T-cell (primary cell): ENCODE measurements at regions not wholly inside any gene's neighbourhood (a gene's known extent, or its start where the extent isn't known, plus 50 kb on each side); places are given as distances from the start of the nearest gene placed in this dataset.
"Not testable (repeated sequence)": the region's sequence is repeated elsewhere in the genome, so short reads cannot be mapped to it uniquely, and the experiment has no call there.

Source experiments
- ATAC-seq, 4 experiments: fragments of 200-7000 bp in 3 of 4; fragments of 150-1000 bp in 1 of 4; cut with Tn5 transposase; replicated peaks in 1 of 4; 1 replicate in 3 of 4; 2 replicates in 1 of 4; pipeline ENCODE4 v1.10.0; 2021; ENCODE audit warnings: moderate library complexity in 3 of 4, mild to moderate bottlenecking in 2 of 4, moderate number of reproducible peaks in 1 of 4
- CTCF ChIA-PET, 2 donors: fragments of 300-600 bp; sonication (Branson Sonifier 250); formaldehyde crosslinking; loops; one replicate each; lab custom pipeline; 2022; ENCODE audit warnings: antibody characterized with exemption in 2 of 2; lab: Charles Lee
- POLR2A ChIA-PET, 2 donors: fragments of 300-600 bp; sonication (Branson Sonifier 250); formaldehyde crosslinking; loops; one replicate each; lab custom pipeline; 2022; ENCODE audit warnings: antibody characterized with exemption in 2 of 2; lab: Charles Lee
- DNase-seq, 35 experiments: peaks; one replicate each; pipeline versions ENCODE4 v3.0.0 to v3.0.0-alpha.2; 2013 to 2023
- H3K27ac ChIP-seq: one replicate; pipeline ENCODE4 v1.5.1; 2013; ENCODE audit warnings: low read length
- H3K27me3 ChIP-seq, 2 experiments: replicated peaks in 1 of 2; 1 replicate in 1 of 2; 2 replicates in 1 of 2; pipeline versions ENCODE4 v1.6.1 to v1.7.0; 2013; ENCODE audit warnings: low read length in 1 of 2, mixed read lengths in 1 of 2; ENCODE audit not compliant: control insufficient read depth in 2 of 2, insufficient read depth in 2 of 2; ENCODE audit errors: extremely low read depth in 1 of 2
- H3K36me3 ChIP-seq, 2 donors: 1 replicate in 1 of 2; 2 replicates in 1 of 2; pipeline versions ENCODE4 v1.6.1 to v1.7.0; 2013; ENCODE audit warnings: low read length in 1 of 2; ENCODE audit not compliant: control insufficient read depth in 2 of 2, insufficient read depth in 1 of 2; ENCODE audit errors: extremely low read depth in 1 of 2
- H3K4me1 ChIP-seq, 2 experiments: 1 replicate in 1 of 2; 2 replicates in 1 of 2; pipeline versions ENCODE4 v1.6.1 to v1.7.0; 2013; ENCODE audit warnings: low read length in 2 of 2, mixed read lengths in 1 of 2; ENCODE audit not compliant: insufficient read depth in 2 of 2, control insufficient read depth in 1 of 2; ENCODE audit errors: extremely low read depth in 1 of 2
- H3K4me3 ChIP-seq, 2 donors: 1 replicate in 1 of 2; 2 replicates in 1 of 2; pipeline versions ENCODE4 v1.5.1 to v1.7.0; 2013; ENCODE audit warnings: mild to moderate bottlenecking in 2 of 2, low read length in 1 of 2, moderate library complexity in 1 of 2; ENCODE audit not compliant: control insufficient read depth in 1 of 2; ENCODE audit errors: extremely low read depth in 1 of 2
- H3K9me3 ChIP-seq: 2 replicates; pipeline ENCODE4 v1.7.0; 2013
- H3K27ac Mint-ChIP-seq, 2 donors: one replicate each; pipeline ENCODE4 v1.8.0; 2020 to 2021; ENCODE audit warnings: mild to moderate bottlenecking in 2 of 2, mixed read lengths in 2 of 2
- H3K27me3 Mint-ChIP-seq, 2 donors: one replicate each; pipeline ENCODE4 v1.8.0; 2021 to 2022; ENCODE audit warnings: mixed read lengths in 2 of 2
- H3K36me3 Mint-ChIP-seq: one replicate; pipeline ENCODE4 v1.8.0; 2021; ENCODE audit warnings: mixed read lengths
- H3K4me1 Mint-ChIP-seq, 3 donors: one replicate each; pipeline ENCODE4 v1.8.0; 2020 to 2022; ENCODE audit warnings: mixed read lengths in 3 of 3, mild to moderate bottlenecking in 1 of 3
- H3K4me3 Mint-ChIP-seq, 3 donors: one replicate each; pipeline ENCODE4 v1.8.0; 2020 to 2022; ENCODE audit warnings: mild to moderate bottlenecking in 3 of 3, mixed read lengths in 3 of 3, moderate library complexity in 3 of 3
- H3K9me3 Mint-ChIP-seq, 3 donors: one replicate each; pipeline ENCODE4 v1.8.0; 2020 to 2022; ENCODE audit warnings: mixed read lengths in 3 of 3
- whole genome bisulfite sequencing: methylation state at CpG from one replicate; pipeline ENCODE4 v1.1.5; 2013; ENCODE audit warnings: missing lambda C conversion rate; ENCODE audit not compliant: insufficient coverage; 5-methylcytosine and 5-hydroxymethylcytosine counted together

DNA sequence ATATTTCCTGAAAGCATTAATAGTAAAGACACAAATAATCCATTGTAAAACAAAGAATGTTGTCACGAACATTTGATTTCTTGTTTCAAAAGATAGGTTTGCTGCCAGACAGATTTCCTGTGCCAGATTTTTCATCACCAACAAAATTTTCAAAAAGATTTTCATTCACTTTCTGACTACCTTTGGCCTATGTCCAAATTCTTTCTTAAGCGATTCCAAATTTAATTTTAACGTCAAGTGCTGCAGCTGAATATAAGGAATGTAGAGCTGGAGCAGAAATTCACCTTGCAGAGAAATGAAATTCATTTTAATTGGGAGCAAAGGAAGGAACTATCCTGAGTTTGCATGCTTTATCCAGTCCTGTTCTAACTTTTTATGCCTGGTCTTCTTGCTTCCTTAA lies 277.4 kb downstream of the CCER1 start:
- no peak overlapping the region for H3K4me3 Mint-ChIP-seq
- no peaks in the 10 kb centered on the region for H3K9me3 Mint-ChIP-seq
- Histone ChIP-seq H3K4me3 (no peak overlapping the region), H3K9me3 (no peaks in the 10 kb centered on the region), H3K4me1 (no peaks in the 10 kb centered on the region), H3K27ac (no peak overlapping the region), H3K27me3 (no peaks in the 10 kb centered on the region), H3K36me3 (no peaks in the 10 kb centered on the region)
- CTCF ChIA-PET = no interaction called here
- POLR2A ChIA-PET = no interaction called here
- no peak overlapping the region for H3K27ac Mint-ChIP-seq
- no peaks in the 10 kb centered on the region for H3K27me3 Mint-ChIP-seq
- ATAC-seq (no peak), DNase-seq (no peak)
- H3K36me3 Mint-ChIP-seq = no peaks in the 10 kb centered on the region
- WGBS = no CpG with 5 or more reads among the region's 3 CpGs
- no peaks in the 10 kb centered on the region for H3K4me1 Mint-ChIP-seq

DNA sequence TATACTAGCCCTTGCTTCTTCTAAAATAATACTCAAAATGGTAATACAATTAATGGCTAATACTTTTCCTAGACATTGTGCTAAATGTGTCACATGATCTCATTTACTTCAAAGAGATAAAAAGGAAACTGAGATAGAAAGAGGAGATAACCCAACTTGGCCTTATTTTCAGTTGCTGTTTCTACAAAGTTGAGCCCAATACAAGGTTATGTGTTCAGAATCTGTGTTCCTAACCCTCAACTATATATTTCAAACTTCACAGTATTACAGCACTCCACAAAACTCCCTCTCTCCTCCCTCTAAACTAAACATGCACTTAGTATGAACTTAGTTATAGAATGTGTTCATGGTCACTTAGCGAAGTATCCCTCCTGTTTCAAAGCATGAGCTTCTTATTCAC lies 277.9 kb downstream of the CCER1 start:
- WGBS = no CpG with 5 or more reads among the region's 1 CpG
- DNase-seq (no peak), ATAC-seq (no peak)
- Mint-ChIP-seq H3K27me3 (no peaks in the 10 kb centered on the region), H3K9me3 (no peaks in the 10 kb centered on the region), H3K36me3 (no peaks in the 10 kb centered on the region), H3K4me3 (no peak overlapping the region), H3K27ac (no peak overlapping the region), H3K4me1 (no peaks in the 10 kb centered on the region)
- POLR2A ChIA-PET = no interaction called here
- Histone ChIP-seq H3K4me1 (no peaks in the 10 kb centered on the region), H3K27me3 (no peaks in the 10 kb centered on the region), H3K36me3 (no peaks in the 10 kb centered on the region), H3K9me3 (no peaks in the 10 kb centered on the region), H3K4me3 (no peak overlapping the region), H3K27ac (no peak overlapping the region)
- CTCF ChIA-PET = no interaction called here

DNA sequence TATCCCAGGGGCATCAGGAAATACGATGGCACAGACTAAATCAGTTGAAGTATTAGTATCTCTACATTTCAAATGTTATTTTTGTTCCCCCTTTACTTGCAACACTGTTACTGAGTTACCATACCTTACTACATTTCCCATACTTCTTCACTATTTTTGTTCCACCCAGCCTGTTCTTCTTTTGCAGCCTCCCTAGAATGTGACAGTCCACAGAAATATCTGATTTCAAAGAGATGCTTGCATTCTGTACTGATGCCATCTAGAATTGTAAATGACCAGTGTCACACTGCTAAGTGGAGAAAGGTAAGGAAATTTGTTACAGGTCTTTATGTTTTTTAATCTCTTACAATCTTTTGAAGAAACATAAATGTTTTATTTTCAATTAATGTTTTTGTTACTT lies 279.9 kb downstream of the CCER1 start:
- no peaks in the 10 kb centered on the region for H3K9me3 Mint-ChIP-seq
- CTCF ChIA-PET = no interaction called here
- POLR2A ChIA-PET = no interaction called here
- ATAC-seq (no peak), DNase-seq (no peak)
- H3K27me3 Mint-ChIP-seq = no peaks in the 10 kb centered on the region
- 60% methylated on average over 1 of the region's 1 CpG for WGBS
- Histone ChIP-seq H3K4me3 (no peak overlapping the region), H3K9me3 (no peaks in the 10 kb centered on the region), H3K36me3 (no peaks in the 10 kb centered on the region), H3K27me3 (no peaks in the 10 kb centered on the region), H3K4me1 (no peaks in the 10 kb centered on the region), H3K27ac (no peak overlapping the region)
- no peak overlapping the region for H3K27ac Mint-ChIP-seq
- H3K4me3 Mint-ChIP-seq = no peak overlapping the region
- no peaks in the 10 kb centered on the region for H3K36me3 Mint-ChIP-seq
- no peaks in the 10 kb centered on the region for H3K4me1 Mint-ChIP-seq

DNA sequence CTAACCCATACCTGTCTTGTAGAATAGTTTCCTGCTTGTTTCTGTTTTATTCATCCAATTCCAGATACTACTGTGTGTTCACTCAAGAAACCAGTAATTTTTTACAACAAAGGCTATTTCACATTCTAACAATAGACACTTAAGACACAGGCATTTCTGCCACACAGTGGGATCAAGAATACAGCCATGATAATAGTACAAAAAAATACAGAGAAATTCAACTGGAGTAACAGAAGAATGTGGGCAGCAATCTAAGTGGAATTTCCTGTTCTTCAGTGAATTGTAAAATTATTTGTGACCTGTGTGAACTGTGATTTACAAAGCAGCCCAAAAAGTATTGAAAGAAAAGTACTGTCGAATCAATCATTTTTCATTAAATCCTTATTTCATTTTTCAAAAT lies 282.9 kb downstream of the CCER1 start:
- ChIA-PET POLR2A (no interaction called here), CTCF (no interaction called here)
- Mint-ChIP-seq H3K4me1 (no peaks in the 10 kb centered on the region), H3K36me3 (no peaks in the 10 kb centered on the region), H3K9me3 (no peaks in the 10 kb centered on the region), H3K4me3 (no peak overlapping the region), H3K27me3 (no peaks in the 10 kb centered on the region), H3K27ac (no peak overlapping the region)
- H3K36me3 ChIP-seq = no peaks in the 10 kb centered on the region
- no peaks in the 10 kb centered on the region for H3K27me3 ChIP-seq
- WGBS = no CpG with 5 or more reads among the region's 1 CpG
- H3K27ac ChIP-seq = no peak overlapping the region
- no peaks in the 10 kb centered on the region for H3K9me3 ChIP-seq
- no peak for ATAC-seq
- H3K4me1 ChIP-seq = no peaks in the 10 kb centered on the region
- no peak overlapping the region for H3K4me3 ChIP-seq
- no peak for DNase-seq

DNA sequence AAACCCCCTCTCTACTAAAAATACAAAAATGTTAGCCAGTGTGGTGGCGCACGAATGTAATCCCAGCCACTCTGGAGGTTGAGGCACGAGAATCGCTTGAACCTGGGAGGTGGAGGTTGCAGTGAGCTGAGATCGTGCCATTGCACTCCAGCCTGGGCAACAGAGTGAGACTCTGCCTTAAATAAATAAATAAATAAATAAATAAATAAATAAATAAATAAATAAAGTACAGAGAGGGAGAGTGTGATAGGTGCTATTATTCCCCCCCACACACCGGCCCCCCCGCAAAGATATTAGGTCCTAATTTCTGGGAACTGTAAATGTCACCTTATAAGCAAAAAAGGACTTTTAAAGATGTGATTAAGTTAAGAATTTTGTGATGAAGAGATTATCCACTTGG lies 291.0 kb downstream of the CCER1 start:
- DNase-seq, H3K27ac ChIP-seq, CTCF ChIA-PET, H3K4me3 ChIP-seq, POLR2A ChIA-PET, H3K9me3 Mint-ChIP-seq, H3K36me3 ChIP-seq, H3K9me3 ChIP-seq, H3K27me3 Mint-ChIP-seq, H3K27me3 ChIP-seq, H3K4me1 ChIP-seq, H3K36me3 Mint-ChIP-seq, ATAC-seq, H3K4me3 Mint-ChIP-seq, H3K27ac Mint-ChIP-seq, H3K4me1 Mint-ChIP-seq: not testable (repeated sequence)
- no CpG with 5 or more reads among the region's 7 CpGs for WGBS

DNA sequence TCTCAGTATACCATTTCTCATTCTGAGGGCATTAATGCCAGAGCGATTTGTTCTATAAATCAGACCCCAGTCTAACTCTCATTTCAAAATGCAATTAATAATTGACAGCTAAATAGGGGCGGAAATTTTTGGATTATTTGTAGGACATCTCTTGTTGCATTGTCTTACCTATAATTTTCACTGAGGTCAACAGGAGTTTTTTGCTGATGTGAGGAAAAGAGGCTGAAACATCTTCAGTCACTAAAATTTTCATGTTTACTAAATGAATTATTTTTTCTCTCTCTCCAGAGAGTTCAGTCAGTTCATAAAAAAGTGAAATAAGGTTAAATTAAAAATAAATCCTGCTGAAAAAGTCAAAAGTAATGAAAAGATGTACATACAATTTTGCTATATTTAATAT lies 295.9 kb downstream of the CCER1 start:
- no peaks in the 10 kb centered on the region for H3K4me1 Mint-ChIP-seq
- H3K36me3 Mint-ChIP-seq = no peaks in the 10 kb centered on the region
- Histone ChIP-seq H3K4me1 (no peaks in the 10 kb centered on the region), H3K27ac (no peak overlapping the region), H3K9me3 (no peaks in the 10 kb centered on the region), H3K36me3 (no peaks in the 10 kb centered on the region), H3K4me3 (no peak overlapping the region), H3K27me3 (no peaks in the 10 kb centered on the region)
- ChIA-PET CTCF (no interaction called here), POLR2A (no interaction called here)
- H3K4me3 Mint-ChIP-seq = no peak overlapping the region
- H3K9me3 Mint-ChIP-seq = peaks cover 0 to 3% (median 0%) of the 10 kb centered on the region in 3 donors
- no peak overlapping the region for H3K27ac Mint-ChIP-seq
- no peak for DNase-seq
- H3K27me3 Mint-ChIP-seq = no peaks in the 10 kb centered on the region
- no CpG with 5 or more reads among the region's 2 CpGs for WGBS
- no peak for ATAC-seq

DNA sequence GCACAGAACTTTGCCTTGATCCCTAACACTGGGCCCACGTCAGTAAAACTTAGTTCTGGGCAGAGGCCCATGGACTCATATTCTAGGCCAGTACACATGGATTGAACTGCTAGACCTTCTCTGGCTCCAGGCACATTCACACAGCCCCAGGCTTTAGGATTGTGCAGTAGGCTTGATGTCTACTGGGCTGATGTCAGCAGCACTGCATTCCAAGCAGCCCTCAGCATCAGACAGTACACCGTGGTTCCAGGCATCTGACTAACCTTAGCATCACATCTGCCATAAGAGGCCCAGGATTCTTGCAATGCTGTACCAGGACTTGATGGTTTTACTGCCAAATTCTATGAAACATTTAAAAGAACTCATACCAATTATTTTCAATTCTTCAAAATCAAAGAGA lies 301.9 kb downstream of the CCER1 start:
- Mint-ChIP-seq H3K4me1 (no peaks in the 10 kb centered on the region), H3K9me3 (peaks cover 0 to 2% (median 1%) of the 10 kb centered on the region in 3 donors), H3K36me3 (no peaks in the 10 kb centered on the region), H3K4me3 (no peak overlapping the region), H3K27ac (no peak overlapping the region), H3K27me3 (no peaks in the 10 kb centered on the region)
- no peak overlapping the region for H3K27ac ChIP-seq
- no peaks in the 10 kb centered on the region for H3K27me3 ChIP-seq
- no peaks in the 10 kb centered on the region for H3K9me3 ChIP-seq
- H3K4me3 ChIP-seq = no peak overlapping the region
- POLR2A ChIA-PET = no interaction called here
- H3K4me1 ChIP-seq = no peaks in the 10 kb centered on the region
- CTCF ChIA-PET = no interaction called here
- DNase-seq = no peak
- ATAC-seq = no peak
- H3K36me3 ChIP-seq = no peaks in the 10 kb centered on the region
- 80% methylated on average over 1 of the region's 2 CpGs for WGBS
